ENCODE measurements at regions not wholly inside any gene's neighbourhood (a gene's known extent, or its start where the extent isn't known, plus 50 kb on each side); places are given as distances from the start of the nearest gene placed in this dataset.

DNA sequence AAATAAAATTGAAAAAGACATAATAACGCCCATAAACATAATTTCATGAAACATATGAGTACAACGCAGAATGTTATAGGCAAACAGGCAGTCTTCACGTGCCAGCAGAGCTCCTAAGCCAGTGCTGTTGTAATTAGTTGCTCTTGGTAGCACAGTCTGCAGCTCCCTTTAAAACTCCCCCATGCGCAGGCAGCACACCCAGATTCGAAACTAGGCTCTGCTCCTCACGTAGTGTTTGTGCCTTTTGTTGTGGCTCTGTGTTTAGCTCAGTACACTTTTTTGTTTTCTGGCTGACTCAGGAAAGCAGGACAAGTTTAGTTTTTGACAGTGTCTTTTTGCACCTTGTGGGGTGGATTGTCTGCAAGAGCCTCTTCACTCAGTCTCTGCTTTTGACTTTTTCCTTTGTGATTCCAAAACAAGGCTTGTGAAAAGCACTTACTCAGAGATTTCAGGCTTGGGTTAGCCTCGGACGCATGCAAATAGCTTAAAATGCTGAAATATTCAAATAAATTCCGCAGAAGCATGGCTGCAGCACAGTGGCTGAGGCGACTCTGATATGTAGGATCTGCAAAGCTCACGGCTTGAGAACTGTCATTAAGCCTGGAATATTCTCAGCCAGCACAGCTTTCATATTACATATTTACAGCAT is 113.6 kb downstream of the IRX1 start:
- no peak for ATAC-seq
- DNase-seq (ENCODE audit: low spot score in 2 of 2): no peak
- H3K9me3 Mint-ChIP-seq: peaks cover 25 to 29% of the 10 kb centered on the region in 2 donors
- H3K27ac Mint-ChIP-seq: no peak overlapping the region
- H3K36me3 Mint-ChIP-seq: peaks cover 0 to 7% of the 10 kb centered on the region in 2 donors

DNA sequence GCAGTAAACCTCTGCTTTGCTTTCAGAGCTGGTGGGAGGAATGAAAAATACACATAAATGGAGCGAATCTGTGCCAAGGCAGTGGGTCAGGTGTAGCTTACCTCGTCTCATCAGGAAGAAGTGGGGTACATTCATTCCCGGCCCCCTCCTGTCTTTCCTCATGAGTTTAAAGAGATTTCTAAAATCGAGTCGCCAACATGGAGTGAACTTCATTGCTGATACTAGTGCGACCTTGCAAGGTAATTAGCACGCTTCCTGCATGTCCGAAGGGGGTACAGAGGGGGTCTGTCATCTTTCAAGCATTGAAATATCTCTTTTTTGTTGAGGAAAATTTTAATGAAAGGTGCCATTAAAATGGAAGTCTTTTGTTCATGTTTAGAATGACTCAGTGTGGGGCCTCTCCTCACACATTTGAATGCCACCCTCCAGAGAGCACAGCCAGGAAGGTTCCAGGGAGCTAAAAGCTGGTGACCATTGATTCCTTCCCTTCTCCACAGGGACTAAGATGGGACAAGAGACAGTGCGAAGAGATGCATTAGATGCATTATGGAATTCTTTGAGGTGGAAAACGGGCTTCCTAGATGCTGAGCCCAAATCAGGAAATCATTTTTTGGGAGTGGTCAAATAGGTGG is 114.2 kb downstream of the IRX1 start:
- Mint-ChIP-seq H3K36me3 (peaks cover 0 to 9% of the 10 kb centered on the region in 2 donors), H3K27ac (no peak overlapping the region), H3K9me3 (peaks cover 31% of the 10 kb centered on the region in 2 donors)
- no peak for ATAC-seq
- no peak for DNase-seq (ENCODE audit: low spot score in 2 of 2)

DNA sequence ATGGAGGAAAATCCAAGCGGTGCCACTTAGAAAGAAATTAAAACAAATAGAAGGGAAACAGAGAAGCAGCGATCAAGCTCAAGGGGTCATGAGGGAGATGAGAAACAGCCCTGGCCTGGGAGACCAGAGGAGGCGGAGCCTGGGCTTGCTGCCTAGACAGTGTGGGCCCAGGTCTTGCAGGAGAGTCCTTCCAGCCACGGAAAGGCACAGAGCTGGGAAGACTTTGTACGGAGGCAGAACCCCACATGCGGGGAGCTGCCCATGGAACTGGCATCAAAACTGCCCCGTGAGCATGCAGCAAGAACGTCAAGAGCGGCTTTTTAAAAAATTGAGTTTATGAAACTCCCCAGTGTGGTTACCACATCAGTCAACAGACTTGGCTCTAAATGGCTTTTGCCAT is 119.4 kb downstream of the IRX1 start:
- Mint-ChIP-seq H3K9me3 (peaks cover 26 to 28% of the 10 kb centered on the region in 2 donors), H3K27ac (no peak overlapping the region), H3K36me3 (peaks cover 0 to 4% of the 10 kb centered on the region in 2 donors)
- ATAC-seq: no peak
- DNase-seq (ENCODE audit: low spot score in 2 of 2): no peak

DNA sequence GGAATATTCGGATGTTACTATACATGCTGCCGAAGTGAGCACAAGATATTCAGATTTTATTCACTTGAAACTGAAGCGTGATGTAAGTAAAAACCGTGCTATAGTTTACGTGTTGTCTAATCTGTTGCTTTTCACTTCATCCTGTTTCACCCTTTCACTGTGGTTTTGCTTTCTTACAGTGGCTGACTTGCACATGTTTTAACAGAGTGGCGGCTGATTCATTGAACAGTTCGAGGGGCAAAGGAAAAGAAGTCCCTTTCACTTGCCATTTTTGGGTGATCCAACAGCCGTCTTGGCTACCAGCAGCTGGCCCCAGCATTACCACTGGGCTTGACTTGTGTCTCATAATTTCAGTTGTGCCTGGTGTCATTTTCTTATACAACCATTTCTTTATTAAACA is 134.0 kb downstream of the IRX1 start:
- ATAC-seq (no peak), DNase-seq (ENCODE audit: low spot score in 2 of 2) (no peak)
- peaks cover 0 to 6% of the 10 kb centered on the region in 2 donors for H3K36me3 Mint-ChIP-seq
- H3K27ac Mint-ChIP-seq: no peak overlapping the region
- peaks cover 5 to 6% of the 10 kb centered on the region in 2 donors for H3K9me3 Mint-ChIP-seq

DNA sequence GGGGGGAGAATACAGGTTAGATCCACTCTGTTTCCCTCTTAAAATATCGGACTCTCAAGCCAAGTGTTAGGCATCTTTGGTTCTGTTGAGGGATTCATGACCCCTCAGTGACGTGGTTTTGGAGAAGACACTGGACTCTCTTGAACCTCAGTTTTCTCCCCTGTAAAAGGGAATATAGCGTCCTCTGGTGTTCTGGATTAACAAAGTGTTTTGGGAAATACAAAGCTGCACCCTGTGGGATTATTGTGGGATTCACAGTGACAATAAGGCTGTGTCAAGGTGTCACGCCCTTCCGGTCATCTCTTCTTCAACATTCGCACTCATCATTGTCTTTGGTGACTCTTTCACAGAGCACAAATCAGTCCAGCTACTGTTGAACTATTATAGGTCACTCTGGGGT is 139.0 kb downstream of the IRX1 start:
- DNase-seq (ENCODE audit: low spot score in 2 of 2) (no peak), ATAC-seq (no peak)
- H3K9me3 Mint-ChIP-seq: peaks cover 0 to 8% of the 10 kb centered on the region in 2 donors
- no peaks in the 10 kb centered on the region for H3K36me3 Mint-ChIP-seq
- no peak overlapping the region for H3K27ac Mint-ChIP-seq

DNA sequence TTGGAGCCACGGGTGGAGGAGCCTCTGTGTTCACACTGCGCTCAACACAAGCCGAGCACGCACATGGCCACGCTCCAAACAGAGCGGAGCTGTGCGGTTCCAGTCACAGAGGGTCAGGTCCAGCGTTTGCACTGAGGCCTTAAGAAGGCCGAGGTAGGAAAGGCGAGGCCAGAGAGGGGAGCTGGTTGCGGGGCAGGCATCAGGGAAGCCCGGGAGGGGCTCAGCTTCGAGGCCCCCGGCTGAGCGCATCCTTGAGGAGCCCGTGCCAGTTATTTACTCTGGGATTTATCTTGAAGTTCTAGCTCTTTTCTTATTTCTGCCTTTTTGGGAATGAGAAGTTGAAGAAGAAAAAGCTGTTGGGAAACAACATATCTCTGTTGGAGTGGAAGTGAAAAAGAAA is 140.8 kb downstream of the IRX1 start:
- no peak for ATAC-seq
- DNase-seq (ENCODE audit: low spot score in 2 of 2): no peak
- Mint-ChIP-seq H3K36me3 (no peaks in the 10 kb centered on the region), H3K9me3 (peaks cover 0 to 8% of the 10 kb centered on the region in 2 donors), H3K27ac (no peak overlapping the region)

DNA sequence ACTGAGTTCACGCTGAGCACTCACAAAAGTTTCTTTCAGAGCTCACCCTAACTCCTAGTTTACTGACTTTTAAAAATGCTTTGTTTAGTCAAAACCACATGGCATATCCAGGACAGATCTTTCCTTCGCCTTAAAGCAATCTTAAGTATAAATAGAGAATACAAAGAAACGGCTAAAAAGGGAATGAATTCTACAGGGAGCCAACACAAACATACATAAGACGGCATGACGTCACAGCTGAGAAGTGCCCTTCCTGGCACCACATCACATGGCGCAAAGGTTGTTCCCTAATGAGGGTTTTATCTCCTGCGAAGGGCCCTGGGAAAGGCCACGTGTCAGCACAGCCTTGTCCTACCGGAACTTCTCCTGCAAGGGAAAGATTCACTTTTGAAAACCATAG is 141.3 kb downstream of the IRX1 start:
- H3K27ac Mint-ChIP-seq: no peak overlapping the region
- no peak for ATAC-seq
- DNase-seq (ENCODE audit: low spot score in 2 of 2): no peak
- H3K36me3 Mint-ChIP-seq: no peaks in the 10 kb centered on the region
- H3K9me3 Mint-ChIP-seq: peaks cover 0 to 8% of the 10 kb centered on the region in 2 donors

DNA sequence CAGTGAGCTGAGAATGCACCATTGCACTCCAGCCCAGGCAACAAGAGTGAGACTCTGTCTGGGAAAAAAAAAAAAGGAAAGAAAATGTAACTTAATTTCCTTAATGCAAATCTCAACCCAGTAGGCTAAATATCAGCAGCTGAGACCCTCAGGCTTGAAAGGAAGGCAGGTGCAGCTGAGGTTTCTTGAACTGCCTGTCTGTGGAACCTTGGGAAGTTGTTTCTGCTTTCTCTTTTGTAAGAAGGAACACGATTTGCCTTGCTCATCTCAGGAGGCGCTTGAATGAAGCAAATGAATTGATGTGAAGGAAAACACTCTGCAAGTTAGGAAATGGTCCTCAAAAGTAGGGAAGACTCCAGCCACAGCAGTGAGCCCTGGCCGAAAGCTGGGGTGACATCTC is 143.3 kb downstream of the IRX1 start:
- Mint-ChIP-seq H3K36me3 (no peaks in the 10 kb centered on the region), H3K27ac (no peak overlapping the region), H3K9me3 (peaks cover 0 to 8% of the 10 kb centered on the region in 2 donors)
- ATAC-seq (no peak), DNase-seq (ENCODE audit: low spot score in 2 of 2) (no peak)

DNA sequence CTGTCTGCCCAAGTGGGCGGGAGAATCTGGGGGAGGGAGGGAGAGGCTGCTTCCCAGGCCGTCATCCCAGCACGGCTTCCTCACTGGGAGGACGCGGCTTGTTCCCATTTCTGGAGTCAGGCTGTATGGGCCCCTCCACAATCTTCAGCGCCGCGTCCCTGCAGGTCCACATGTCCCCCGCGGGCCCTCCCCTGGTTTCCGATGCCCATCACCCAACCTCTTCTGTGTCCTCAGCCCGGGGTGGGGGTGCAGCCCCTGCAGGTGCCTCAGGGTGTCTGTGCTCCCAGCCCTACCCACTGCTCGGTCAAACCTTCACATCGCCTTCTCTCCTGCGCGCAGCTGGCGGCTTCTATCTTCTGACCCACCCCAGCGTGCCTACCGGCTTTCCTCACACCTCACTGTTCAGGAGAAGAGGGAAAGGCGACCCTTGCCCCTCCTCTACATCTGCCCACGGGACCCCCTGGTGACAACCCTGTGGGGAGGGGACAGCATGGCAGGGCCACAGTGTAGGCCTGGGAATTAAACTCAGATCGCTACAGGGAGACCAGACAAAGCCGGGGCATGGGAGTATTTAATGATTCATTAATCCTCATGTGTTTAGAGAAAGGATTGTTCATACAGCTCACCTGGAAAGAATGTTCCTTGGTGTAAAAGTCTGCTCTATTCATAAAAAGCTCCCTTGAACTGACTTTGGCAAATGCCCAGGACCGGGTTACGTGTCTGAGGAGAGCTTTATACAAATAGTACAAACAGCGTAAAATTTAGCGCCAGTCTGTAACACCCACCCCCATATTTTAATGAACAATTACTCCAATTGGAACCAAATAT is 145.1 kb downstream of the IRX1 start:
- DNase-seq (ENCODE audit: low spot score in 2 of 2) (no peak), ATAC-seq (no peak)
- Mint-ChIP-seq H3K27ac (no peak overlapping the region), H3K36me3 (no peaks in the 10 kb centered on the region), H3K9me3 (peaks cover 0 to 4% of the 10 kb centered on the region in 2 donors)

DNA sequence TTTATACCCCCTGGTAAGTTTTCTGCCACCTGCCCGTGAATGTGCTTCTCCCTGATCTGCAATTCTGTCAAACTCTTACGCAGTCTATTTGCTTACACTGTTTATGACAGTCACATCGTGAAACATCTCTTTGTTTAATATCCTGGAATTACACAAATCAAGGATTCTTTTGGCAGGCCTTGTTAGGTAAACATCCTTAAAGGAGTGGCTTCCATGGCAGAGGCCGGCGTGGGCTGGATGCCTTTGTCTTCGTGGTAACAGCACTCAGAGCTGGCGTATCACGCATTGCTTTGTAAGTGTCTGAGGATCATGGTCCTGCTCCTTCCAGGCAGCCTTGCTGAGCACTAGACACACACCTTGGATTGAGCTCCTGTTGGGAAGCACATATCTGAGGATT is 145.7 kb downstream of the IRX1 start:
- no peak overlapping the region for H3K27ac Mint-ChIP-seq
- H3K9me3 Mint-ChIP-seq: peaks cover under 1 to 5% of the 10 kb centered on the region in 2 donors
- no peaks in the 10 kb centered on the region for H3K36me3 Mint-ChIP-seq
- DNase-seq (ENCODE audit: low spot score in 2 of 2): no peak
- ATAC-seq: no peak

DNA sequence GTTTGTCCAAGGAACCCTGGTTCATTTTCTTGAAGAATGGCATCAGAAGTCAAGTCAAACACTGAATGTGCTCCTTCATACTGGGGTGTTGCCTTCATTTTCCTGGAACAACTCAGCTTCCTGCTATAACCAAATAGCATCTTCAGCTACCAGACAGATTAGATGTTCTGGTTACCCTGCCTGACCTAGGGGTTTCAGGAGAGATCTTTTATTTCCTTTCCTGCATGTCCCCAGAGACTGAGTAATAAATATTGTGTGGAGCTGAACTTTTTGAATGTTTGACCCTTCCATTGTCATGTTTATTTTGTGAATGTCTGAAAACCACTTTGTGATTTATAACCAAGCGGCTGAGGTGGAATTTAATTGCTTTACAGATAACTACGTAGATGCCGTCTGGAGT is 147.1 kb downstream of the IRX1 start:
- no peak for DNase-seq (ENCODE audit: low spot score in 2 of 2)
- Mint-ChIP-seq H3K27ac (no peak overlapping the region), H3K36me3 (no peaks in the 10 kb centered on the region), H3K9me3 (peaks cover 5 to 6% of the 10 kb centered on the region in 2 donors)
- ATAC-seq: no peak

DNA sequence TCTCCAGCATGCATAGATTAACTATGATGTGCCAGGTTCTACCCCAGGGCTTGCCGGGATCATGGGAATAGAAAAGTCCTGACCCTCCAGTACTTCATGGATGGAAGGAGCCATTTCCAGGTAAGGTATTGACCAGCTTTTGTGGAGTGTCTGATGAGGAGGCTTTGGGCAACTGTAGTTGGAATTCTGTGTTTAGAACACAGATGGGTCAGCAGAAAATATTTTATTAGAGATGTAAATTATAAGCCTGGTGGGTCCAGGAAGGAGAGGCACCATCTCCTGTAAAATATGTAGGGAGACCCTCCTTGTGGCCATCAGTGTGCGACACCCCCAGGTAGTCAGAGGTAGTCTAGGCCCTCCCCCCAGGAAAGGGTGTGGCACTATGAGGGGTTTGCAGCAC is 156.2 kb downstream of the IRX1 start:
- no peak for ATAC-seq
- Mint-ChIP-seq H3K27ac (no peak overlapping the region), H3K36me3 (peaks cover 0 to 11% of the 10 kb centered on the region in 2 donors), H3K9me3 (peaks cover under 1 to 17% of the 10 kb centered on the region in 2 donors)
- DNase-seq (ENCODE audit: low spot score in 2 of 2): no peak

DNA sequence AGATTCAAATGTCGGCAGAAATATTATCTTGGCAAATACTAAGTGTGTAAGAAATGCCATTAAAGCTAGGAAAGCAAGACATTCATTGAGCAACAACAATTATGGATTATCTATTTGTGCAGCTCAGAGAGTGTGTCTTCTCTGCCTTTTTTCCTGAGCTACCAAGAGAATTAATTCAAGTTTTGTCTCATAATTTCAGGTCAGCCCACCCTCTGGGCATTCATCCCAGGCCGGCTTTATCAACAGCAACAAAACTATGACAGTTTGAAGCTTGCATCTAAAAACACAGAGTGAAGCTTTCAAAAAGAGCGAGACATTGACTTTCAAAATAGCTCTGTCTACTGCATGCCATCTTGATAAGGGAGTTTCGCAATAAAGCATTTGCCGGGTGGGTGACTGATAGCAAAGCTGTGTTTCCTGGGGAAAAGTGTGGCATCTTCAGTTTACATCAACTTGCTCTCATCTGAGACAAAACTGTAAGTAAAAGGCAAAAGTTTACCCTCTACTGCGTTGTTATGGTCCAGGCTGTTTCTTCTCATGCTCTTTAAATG is 182.4 kb downstream of the IRX1 start:
- no peak for ATAC-seq
- no peak for DNase-seq (ENCODE audit: low spot score in 2 of 2)
- H3K9me3 Mint-ChIP-seq: peaks cover 0 to 10% of the 10 kb centered on the region in 2 donors
- H3K27ac Mint-ChIP-seq: no peak overlapping the region
- H3K36me3 Mint-ChIP-seq: no peaks in the 10 kb centered on the region

DNA sequence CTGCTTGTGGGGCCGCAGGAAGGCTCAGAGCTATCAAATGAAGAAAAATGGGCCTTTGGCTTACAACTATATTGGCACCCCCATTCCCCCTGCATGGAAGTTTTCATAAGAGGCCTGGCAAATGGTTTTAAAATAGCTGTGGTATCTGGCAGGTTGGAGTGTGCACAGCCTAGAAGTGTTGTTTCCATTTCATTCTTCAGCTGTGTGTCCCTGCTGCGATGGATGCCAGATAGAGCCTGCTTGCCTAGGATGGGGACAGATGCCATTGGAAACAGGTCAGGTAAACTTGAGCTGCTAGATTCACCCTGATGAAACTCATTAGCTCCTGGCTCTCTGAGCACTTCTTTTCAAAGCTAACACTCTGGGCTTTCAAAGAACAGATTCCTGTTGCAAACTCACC is 183.3 kb downstream of the IRX1 start:
- ATAC-seq (no peak), DNase-seq (ENCODE audit: low spot score in 2 of 2) (no peak)
- Mint-ChIP-seq H3K27ac (no peak overlapping the region), H3K36me3 (no peaks in the 10 kb centered on the region), H3K9me3 (peaks cover 0 to 14% of the 10 kb centered on the region in 2 donors)

DNA sequence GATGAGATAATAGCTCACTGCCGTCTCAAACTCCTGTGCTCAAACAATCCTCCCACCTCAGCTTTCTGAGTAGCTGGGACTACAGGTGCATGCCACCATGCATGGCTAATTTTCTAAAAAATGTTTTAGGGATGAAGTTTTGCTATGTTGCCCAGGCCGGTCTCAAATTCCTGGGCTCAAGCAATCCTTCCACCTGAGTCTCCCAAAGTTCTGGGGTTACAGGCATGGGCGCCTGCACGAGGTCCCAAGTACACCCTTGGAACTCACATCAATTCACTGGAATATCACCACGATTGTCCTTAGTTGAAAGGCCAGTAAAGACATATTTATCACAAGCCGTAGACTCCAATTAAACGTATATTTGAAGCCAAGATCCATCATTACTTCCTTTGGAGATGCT is 184.6 kb downstream of the IRX1 start:
- H3K36me3 Mint-ChIP-seq: no peaks in the 10 kb centered on the region
- peaks cover 0 to 6% of the 10 kb centered on the region in 2 donors for H3K9me3 Mint-ChIP-seq
- no peak for DNase-seq (ENCODE audit: low spot score in 2 of 2)
- no peak for ATAC-seq
- no peak overlapping the region for H3K27ac Mint-ChIP-seq

DNA sequence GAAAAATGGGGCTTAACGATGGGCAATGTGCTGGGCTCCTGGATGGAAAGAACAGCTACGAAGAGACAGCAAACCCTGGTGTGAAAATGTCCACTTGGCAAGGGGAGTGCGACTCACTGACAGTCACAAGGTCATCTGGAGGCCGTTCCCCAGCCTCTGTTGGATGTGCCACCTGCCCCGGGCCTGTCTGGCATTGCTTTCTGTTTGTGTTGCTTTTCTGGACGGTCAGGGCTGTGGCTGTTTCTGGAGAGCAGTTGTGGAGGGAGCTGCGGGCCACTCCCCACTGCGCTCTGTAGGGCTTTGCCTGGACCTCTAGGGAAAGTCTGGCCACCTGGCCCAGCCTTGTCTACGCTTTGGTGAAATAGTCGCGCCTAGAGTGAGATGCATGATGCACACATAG is 185.3 kb downstream of the IRX1 start:
- DNase-seq (ENCODE audit: low spot score in 2 of 2): no peak
- no peak overlapping the region for H3K27ac Mint-ChIP-seq
- H3K36me3 Mint-ChIP-seq: no peaks in the 10 kb centered on the region
- peaks cover 0 to 6% of the 10 kb centered on the region in 2 donors for H3K9me3 Mint-ChIP-seq
- no peak for ATAC-seq

DNA sequence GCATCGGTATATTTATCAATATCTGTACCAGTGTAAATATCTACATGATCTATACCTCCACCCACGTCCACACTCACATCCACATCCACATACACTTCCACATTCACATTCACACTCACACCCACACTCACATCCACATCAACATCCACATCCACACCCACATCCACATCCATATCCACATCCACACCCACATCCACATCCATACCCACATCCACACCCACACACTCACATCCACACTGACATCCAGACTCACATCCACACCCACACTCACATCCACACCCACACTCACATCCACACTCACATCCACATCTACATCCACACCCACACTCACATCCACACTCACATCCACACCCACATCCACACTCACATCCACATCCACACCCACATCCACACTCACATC is 189.2 kb downstream of the IRX1 start:
- H3K36me3 Mint-ChIP-seq: peaks cover 0 to 10% of the 10 kb centered on the region in 2 donors
- ATAC-seq (no peak), DNase-seq (ENCODE audit: low spot score in 2 of 2) (no peak)
- no peak overlapping the region for H3K27ac Mint-ChIP-seq
- peaks cover 0 to 10% of the 10 kb centered on the region in 2 donors for H3K9me3 Mint-ChIP-seq

Data from activated naive CD4-positive, alpha-beta T cell treated with anti-CD3 and anti-CD28 coated beads, Interleukin-2, amount 50 U/mL, for 72 hours (primary cell).